A549 (cell line): ENCODE measurements at regions not wholly inside any gene's neighbourhood (a gene's known extent, or its start where the extent isn't known, plus 50 kb on each side); places are given as distances from the start of the nearest gene placed in this dataset.

Experiments used
- CTCF ChIP-seq: fragments of >200 bp; sonication (Bioruptor Twin); formaldehyde crosslinking; IDR thresholded peaks from 3 replicates; pipeline ENCODE4 v1.5.1; 2016
- ESRRA ChIP-seq: fragments of 150-350 bp; IDR thresholded peaks from 2 replicates; pipeline ENCODE4 v1.6.1; 2014; ENCODE audit warnings: mild to moderate bottlenecking, low read length, borderline replicate concordance
- FOSB ChIP-seq: fragments of 250-450 bp; sonication (Bioruptor Pico); IDR thresholded peaks from 2 replicates; pipeline ENCODE4 v1.5.0; 2020; ENCODE audit warnings: mild to moderate bottlenecking, moderate library complexity
- JUN ChIP-seq, 2 experiments: fragments of >200 bp; sonication (Bioruptor Twin); formaldehyde crosslinking; IDR thresholded peaks; 2 replicates in 1 of 2; 3 replicates in 1 of 2; pipeline ENCODE4 v1.6.1; 2016 to 2017
- KDM1A ChIP-seq: fragments of 200-600 bp; sonication (generic); IDR thresholded peaks from 2 replicates; pipeline ENCODE4 v1.6.1; 2016; ENCODE audit warnings: low read depth, mild to moderate bottlenecking
- MAZ ChIP-seq: fragments of 150-350 bp; IDR thresholded peaks from 2 replicates; pipeline ENCODE4 v1.6.1; 2014; ENCODE audit warnings: antibody characterized with exemption, low read depth, low read length, borderline replicate concordance
- NR3C1 ChIP-seq: fragments of >200 bp; sonication (Bioruptor Twin); formaldehyde crosslinking; IDR thresholded peaks from 3 replicates; pipeline ENCODE4 v1.6.1; 2017
- POLR2A ChIP-seq: IDR thresholded peaks from 2 replicates; pipeline ENCODE4 v1.6.1; 2012; ENCODE audit warnings: mild to moderate bottlenecking, low read length
- POLR2AphosphoS2 ChIP-seq: conservative IDR thresholded peaks from 2 replicates; pipeline ENCODE4 v1.6.1; 2012; ENCODE audit warnings: low read length, improper control_type of control experiment, inconsistent platforms
- RARB ChIP-seq: fragments of 250-450 bp; sonication (Bioruptor Pico); IDR thresholded peaks from 2 replicates; pipeline ENCODE4 v1.8.0; 2021; ENCODE audit warnings: mild to moderate bottlenecking, moderate library complexity
- REST ChIP-seq: fragments of 200-600 bp; sonication (generic); IDR thresholded peaks from 2 replicates; pipeline ENCODE4 v1.6.1; 2016; ENCODE audit warnings: antibody characterized with exemption, mild to moderate bottlenecking, moderate library complexity
- SMC3 ChIP-seq: fragments of >200 bp; sonication (Bioruptor Twin); formaldehyde crosslinking; IDR thresholded peaks from 3 replicates; pipeline ENCODE4 v1.6.1; 2018; ENCODE audit warnings: inconsistent platforms

GRCh38 chr2:129678751-129679150 is 300.7 kb upstream of the RAB6C start:
- TF ChIP-seq POLR2A: no peak
- TF ChIP-seq MAZ: no peak
- TF ChIP-seq RARB (CRISPR knock-in tag): no peak
- no peak for TF ChIP-seq FOSB
- no peak for TF ChIP-seq KDM1A
- TF ChIP-seq SMC3: no peak
- TF ChIP-seq CTCF: no peak
- no peak for TF ChIP-seq POLR2AphosphoS2
- no peak for TF ChIP-seq JUN (IDR thresholded peaks at IDR 0.05)
- no peak for TF ChIP-seq ESRRA
- no peak for TF ChIP-seq REST
- no peak for TF ChIP-seq NR3C1
